HTR-8/SVneo (cell line): ENCODE measurements at regions not wholly inside any gene's neighbourhood (a gene's known extent, or its start where the extent isn't known, plus 50 kb on each side); places are given as distances from the start of the nearest gene placed in this dataset.

Experiments used
- DNase-seq: peaks from one replicate; pipeline ENCODE4 v3.0.0; 2011; ENCODE audit warnings: low spot score, mixed read lengths; ENCODE audit not compliant: insufficient read length
- FAIRE-seq: peaks from 2 replicates; lab custom pipeline; 2011; peaks lifted over from hg19 to GRCh38; lab: Jason Lieb, UNC

DNA sequence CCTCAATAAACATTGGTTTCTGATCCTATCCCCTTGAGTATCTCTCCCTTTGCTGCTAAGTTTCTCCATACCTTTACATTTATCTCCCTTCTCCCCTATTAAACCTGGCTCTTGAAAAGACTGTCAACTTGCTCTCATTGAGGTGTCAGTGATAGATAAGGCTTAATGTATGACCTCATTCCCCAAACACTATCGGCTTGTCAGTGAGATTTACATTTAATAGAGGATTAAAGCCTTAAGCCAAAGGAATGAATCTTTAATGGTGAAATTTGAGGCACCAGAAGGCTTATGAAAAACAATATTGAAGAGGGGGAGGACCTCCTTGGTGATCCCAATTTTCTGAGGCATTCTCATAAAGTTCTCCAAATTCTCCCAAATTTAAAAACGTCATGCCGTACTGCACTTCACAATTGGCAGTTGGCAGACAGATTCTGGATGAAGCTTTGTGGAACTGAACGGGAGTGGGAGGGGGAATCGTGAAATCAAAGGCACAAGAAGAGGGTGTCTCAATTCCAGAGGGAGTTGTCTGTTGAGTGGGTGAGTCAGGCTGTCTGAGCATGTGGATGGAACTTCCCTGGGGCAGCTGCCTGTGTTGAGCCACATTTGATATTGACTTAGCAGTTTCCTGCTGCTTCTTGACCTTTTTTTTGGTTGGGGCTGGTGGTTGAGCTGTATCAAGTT, 478.8 kb downstream of the NPIPA7 start:
- DNase-seq (no peak), FAIRE-seq (no peak)

DNA sequence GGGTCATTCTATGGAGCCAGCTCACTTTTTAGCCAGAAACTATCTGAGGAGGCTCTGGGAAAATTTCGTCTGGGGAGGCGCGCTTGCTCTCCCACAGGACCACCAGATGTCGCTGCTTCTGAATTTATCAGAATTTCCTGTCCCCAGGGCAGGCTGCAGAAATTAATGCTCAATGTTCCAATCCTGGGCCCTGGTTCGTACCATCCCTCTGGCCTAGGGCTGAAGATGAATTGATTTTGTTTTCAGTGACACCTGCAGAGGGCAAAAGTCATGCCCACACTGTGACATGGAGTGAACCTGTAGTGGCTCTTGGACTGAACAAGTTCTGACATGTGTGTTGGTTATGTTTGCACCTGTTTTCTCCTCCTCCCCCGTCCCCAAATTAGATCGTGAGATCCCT, 482.6 kb downstream of the NPIPA7 start:
- FAIRE-seq (no peak), DNase-seq (no peak)

DNA sequence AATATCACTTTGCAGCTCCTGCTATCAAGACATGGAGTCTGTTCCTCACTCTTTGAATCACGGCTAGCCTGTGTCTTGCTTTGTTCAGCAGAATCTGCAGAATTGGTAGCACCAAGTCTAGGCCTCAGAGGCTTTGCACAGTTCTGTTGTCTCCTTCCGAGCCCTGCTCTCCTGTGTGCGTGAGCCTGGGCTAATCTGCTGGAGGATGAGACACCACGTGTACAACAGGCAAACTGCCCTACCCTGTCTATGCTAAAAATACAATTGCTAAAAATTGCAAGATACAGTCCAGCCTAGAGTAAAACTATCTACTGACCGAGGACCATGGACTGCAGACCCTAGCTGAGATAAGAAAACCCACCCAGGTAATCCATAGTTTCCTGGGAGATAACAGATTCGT, 484.7 kb downstream of the NPIPA7 start:
- no peak for DNase-seq
- no peak for FAIRE-seq

DNA sequence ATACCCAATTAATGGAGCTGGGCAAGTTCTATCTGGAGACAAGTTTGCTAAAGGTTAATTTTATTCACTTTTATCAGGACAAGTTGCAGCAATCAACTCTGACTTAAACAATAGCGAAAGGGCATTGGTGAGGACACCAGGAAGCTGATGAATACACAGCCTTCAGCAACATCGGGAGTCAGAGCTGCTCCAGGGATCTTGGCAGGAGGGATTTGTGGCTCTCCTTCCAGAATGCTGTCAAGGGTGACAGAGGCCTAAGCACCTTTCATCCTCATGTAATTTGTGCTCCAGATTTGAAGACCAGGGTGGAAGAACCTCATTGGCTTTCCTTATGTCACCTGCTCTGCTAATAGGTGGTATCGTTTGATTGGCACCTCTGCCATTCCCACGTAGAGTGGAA, 485.6 kb downstream of the NPIPA7 start:
- DNase-seq (no peak), FAIRE-seq (no peak)

DNA sequence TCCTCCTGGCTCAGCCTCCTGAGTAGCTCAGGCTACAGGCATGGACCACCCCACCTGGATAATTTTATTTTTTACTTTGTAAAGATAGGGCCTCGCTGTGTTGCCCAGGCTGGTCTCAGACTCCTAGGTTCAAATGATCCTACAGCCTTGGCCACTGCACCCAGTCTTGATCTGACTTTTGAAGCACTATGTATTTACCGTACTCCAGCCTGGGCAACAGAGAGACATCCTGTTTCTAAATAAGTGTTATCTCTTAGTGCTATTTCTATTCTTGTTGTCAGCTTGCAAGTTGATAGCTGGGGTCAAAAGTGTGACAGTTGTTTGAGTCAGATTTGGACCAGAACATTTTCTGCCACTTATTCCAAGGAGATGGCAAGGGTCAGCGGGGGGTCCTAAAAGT, 486.4 kb downstream of the NPIPA7 start:
- FAIRE-seq (no peak), DNase-seq (no peak)

DNA sequence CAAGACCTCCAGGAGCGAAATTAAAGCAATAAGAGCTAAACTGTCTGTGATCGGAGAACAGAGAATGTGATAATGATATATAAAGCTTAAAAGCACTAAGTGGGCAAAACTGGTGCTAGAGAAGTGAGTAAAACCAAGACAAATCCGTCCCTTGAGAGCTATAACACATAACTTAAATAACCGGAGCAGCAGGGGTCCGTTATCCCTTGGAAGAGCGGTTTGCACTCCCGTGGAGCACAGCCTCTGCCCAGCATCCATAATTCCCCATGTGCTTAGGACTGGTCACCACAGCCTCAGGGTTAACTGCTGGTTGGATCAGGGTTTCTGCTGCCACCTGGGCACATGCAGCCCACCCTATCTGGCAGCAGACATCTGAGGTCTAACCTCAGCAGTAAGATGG, 489.0 kb downstream of the NPIPA7 start:
- FAIRE-seq (no peak), DNase-seq (no peak)

DNA sequence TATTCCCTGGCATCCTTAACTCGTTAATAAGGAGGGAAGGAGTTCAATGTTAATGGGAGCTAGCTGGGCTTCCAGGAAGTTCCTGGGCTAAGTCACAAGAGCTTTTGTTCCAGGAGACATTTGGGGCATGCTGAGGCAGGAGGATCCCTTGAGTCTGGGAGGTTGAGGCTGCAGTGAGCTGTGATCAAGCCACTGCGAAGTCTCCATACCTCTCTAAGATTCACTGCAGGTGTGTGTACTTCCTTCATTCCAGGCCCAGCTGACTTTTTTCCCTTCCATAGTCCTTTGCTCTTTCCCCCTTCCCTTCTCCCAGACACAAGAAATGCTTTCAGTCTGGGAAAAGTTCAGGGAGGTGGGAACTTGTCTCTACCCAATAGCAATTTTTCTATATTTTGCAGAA, 489.8 kb downstream of the NPIPA7 start:
- no peak for DNase-seq
- FAIRE-seq: no peak

DNA sequence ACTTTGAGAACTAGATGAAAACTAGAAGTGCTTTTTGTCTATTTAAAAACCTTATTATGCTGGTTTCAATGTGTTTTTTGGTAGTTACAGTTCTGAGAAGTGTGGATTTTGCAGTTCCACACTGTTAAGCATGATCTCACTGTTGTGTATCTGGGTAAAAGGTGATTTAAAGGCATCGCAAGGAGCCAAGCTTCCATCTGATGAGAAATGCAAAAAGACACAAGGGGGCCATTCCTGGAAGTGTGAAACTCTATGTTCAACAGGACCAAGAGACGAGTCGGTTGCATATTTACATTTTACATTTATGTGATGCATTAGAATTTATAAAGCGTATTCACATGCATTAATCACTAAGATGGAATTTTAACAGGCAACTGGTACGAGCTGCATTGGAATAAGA, 490.8 kb downstream of the NPIPA7 start:
- DNase-seq (no peak), FAIRE-seq (no peak)

DNA sequence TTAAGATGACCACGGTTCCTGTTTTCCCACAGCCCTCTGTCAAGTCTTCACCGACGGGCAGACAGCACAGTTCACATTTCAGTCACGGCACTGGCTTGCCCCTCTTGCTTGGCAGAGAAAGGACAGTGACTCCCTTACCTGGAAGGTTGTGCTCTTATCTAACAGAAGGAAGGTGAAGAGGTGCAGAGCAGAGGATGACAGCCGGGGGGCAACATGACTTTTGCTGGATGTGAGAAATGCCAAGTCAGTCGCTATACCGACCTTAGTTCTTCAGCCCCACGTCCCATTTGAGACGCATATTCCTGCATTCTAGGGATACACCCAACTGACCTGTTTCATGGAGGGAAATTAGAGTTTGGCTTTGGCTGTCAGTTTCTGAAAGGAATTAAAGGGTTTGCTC, 492.3 kb downstream of the NPIPA7 start:
- FAIRE-seq (no peak), DNase-seq (no peak)

DNA sequence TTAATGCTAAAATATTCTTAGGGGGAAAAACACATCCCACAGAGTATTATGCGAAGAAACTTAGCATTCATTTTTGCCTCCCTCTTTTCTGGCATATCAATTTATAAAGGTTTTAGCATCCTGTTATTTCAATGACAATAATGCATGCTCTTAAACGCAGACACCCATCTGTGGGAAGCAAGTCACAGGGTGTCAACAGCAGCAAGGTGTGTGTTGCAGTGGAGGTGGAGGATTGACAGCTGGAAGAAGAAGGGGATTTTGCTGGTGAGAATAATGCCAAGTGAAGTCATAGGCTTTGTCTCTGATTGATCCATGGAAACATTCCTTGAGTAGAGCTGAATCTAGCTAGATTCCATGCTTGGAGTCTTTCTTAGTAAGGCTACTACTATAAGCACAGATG, 498.1 kb downstream of the NPIPA7 start:
- FAIRE-seq: no peak
- no peak for DNase-seq

DNA sequence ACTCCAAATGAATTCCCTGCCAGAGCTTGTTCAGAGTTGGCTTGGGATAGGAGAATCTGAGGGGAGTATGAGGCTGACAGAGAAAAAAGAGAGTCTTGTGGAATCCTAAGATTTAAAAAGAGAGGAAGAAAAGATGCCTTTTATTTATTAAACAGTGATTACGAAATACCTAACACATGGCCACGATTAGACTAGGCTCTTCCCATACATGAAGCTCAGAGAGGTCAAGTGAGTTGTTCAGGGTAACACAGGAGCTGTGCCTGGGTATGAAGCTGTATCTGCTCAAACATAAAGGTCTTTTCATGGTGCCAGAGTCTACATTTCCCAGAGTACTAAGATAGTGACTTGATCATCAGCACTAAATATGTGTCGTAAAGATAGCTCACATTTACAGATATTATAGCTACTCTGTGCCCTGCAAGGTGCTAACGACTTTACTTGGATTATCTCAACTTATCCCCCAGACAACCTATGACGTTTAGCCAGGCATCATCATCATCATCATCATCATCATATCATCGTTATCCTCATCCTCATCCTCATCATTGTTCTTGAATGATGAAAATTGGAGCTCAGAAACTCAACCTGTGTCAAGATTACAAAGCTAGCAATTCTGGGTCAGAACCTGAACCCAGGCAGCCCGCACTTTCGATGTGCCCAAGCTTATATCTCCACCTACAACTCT, 500.8 kb downstream of the NPIPA7 start:
- no peak for FAIRE-seq

DNA sequence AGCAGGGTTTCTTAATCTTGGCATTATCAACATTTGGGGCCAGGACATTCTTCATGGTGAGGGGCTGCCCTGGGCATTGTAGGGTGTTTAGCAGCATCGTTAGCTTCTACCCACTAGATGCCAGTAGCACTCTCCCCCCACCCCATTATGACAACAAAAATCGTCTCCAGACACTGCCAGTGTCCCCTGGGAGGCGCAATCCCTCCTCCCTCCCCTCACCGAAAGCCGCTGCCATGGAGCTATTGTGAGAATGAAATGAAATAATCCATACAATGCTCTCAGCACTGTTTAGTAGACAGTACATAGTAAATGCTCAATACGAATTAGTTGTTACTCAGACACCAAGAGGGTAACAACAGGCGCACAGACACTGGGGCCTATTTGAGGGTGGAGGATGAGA, 502.9 kb downstream of the NPIPA7 start:
- FAIRE-seq (no peak), DNase-seq (no peak)

More for the DNA sequence above, 500.8 kb downstream of the NPIPA7 start:
- DNase-seq: no peak

DNA sequence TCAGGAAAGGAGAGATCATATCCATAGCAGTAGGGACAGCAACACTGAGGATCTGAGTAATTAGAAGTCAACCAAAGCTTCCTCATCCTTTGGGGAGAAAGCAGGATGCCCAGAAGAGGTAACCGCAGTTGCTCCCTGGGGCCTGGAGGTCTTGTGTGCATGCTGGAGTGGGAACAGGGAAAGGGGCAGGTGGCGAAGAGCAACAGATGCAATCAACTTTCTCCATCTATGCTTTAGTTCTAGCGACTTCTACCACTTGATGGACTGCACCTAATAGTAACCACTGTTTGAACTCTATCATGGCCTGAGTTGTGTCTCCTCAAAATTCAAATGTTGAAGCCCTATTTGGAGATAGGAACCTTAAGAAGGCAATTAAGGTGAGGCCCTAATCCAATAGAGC, 503.8 kb downstream of the NPIPA7 start:
- DNase-seq: no peak
- no peak for FAIRE-seq

DNA sequence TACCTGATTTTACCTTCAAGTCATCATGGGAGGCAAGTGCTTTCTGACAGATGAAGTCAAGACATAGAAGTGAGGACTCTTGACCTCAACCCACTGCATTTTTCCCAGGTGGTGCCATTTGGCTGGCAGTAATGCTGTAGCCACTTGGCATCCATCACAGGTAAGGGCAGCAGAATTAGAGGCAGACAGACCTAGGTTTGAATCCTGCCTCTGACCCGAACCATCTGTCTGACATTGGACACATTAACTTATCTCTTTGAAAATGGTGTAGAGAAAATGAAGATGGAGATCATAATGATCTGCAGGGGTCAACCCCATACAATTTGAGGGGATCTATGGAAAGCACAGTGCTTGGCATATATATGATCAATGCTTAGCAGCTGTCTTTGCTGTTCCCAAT, 505.5 kb downstream of the NPIPA7 start:
- DNase-seq (no peak), FAIRE-seq (no peak)

DNA sequence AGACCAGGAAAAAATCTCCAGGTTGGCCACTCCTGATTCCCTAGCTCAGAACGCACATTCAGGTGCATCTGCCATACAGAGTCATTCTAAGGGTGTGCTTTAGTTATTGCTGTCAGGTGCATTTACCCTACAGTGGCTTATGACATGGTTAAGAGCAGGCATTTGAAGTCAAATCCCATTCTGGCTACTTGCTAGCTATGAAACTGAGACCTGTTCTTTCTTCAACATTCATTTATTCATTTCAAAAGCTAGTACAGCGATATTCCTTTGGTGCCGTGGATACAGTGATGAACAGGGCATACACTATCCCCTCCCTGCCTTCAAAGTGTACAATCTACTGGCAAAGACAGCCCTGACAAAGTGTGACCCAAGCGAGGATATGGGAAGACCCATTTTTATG, 508.3 kb downstream of the NPIPA7 start:
- FAIRE-seq (no peak), DNase-seq (no peak)

DNA sequence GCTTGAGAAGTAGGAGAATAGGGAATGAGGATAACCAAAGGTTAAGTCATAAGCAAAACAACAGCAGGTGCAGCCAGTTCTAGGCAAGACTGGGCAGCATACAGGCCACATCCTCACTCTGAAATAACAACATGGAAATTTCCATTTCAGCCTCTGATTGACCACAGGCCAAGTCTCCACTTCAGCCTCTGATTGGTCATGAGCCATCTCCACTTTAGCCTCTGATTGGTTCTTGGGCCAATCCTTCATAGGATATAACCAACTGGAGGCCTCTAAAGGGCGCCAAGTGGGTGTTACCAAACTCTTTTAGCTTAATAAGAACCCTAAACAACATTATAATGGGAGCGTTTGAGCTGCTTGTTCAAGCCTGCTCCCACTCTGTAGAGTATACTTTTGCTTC, 512.0 kb downstream of the NPIPA7 start:
- FAIRE-seq (no peak), DNase-seq (no peak)

DNA sequence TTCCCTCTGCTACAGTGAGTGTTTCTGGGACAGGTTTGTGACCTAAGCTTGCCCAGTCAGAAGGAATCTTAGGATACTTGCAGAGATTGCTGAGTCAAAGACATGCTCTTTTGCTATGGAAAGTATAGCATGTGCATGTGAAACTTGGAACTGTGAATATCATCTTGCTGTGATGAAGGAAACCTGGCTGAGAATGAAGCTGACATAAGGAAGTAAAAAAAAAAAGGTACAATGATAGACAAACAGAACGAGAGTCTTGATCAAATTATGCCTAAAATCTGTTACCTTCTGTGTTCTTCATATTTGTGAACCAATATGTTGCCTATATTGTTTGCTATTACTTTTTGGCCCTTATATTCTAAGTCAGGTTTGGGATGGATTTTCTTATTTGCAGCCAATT, 525.7 kb downstream of the NPIPA7 start:
- FAIRE-seq (no peak), DNase-seq (no peak)

DNA sequence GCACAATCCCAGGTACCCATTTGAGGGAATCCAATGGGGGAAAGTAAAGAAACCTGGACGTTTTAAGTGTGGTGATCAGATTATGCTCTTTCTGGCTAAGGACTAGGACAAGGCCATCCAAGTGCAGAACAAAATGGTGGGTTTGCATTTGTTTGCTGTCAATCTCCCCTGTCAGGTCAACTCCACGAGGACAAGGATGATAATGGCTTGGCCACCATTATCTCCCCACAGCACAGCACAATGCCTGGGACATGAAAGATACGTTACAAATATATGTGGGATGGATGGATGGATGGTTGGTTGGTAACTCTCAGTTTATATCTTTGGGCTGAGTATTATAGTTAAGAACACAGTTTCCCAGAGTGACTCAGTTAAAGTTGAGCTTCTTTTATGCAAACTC, 526.9 kb downstream of the NPIPA7 start:
- DNase-seq: no peak
- no peak for FAIRE-seq

DNA sequence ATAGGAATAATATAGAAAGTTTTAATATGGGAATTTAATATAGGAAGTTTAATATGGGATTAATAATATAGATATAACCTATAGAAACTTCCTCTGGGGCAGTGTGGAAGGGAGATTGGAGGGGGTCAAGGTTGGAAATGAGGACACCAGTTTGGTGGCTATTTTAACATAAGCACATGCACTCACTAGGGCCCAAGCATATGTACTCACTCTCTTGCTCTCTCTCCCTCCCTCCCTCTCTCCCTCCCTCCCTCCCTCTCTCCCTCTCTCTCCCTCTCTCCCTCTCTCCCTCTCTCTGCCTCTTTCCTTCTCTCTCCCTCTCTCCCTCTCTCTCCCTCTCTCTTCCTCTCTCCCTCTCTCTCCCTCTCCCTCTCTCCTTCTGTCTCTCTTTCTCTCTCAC, 528.1 kb downstream of the NPIPA7 start:
- no peak for FAIRE-seq
- no peak for DNase-seq

DNA sequence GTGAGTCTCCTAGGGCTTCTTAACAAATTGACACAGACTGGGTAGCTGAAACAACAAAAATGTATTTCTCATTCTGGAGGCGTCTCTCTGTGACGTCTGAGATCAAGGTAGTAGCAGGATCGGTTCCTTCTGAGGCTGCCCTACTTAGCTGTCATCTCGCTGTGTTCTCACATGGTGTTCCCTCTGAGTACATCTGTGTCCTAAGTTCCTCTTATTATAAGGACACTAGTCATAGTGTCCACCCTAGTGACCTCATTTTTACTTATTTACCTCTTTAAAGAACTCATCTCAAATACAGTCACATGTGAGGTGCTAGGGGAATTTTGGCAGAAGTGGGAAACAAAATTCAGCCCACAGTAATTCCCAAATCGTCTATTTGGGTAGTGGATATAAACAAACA, 529.1 kb downstream of the NPIPA7 start:
- DNase-seq (no peak), FAIRE-seq (no peak)

DNA sequence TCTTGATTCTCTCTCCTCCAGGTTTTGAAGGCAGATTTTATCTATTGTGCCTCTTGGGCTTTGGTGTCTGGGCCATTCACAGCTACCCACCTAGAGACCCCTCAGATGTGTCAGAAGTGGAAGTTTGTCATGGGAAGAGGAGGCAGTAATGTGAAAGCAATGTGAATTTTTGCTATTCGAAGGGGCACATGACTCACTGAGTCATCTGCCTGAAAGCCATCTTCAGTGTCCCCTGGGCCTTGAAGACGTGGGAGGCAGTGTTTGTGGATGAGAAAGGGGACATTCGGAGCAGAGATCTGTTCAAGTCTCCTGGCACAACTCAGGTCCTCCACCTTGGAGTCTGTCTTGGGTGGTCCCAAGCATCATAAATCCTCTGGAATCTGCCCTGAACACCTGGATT, 530.2 kb downstream of the NPIPA7 start:
- FAIRE-seq: no peak
- no peak for DNase-seq

DNA sequence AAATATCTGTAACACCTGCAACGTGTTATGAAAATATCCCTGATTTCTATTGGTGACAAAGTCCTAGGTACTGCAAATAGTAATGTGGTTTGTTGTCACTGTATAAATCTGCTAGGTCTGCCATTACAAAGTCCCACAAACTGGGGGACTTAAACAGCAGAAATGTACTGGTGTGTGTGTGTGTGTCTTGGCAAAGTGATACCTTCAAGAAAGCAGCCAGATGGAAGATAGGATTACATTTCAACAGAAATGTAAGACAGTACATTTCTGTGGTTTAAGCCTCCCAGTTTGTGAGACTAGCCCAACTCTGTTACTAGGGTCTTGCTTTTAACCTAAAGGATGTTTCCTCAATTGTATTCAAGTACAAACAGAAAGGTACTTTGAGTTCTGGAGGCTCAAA, 531.7 kb downstream of the NPIPA7 start:
- DNase-seq (no peak), FAIRE-seq (no peak)
